K562 (cell line): ENCODE measurements at regions not wholly inside any gene's neighbourhood (a gene's known extent, or its start where the extent isn't known, plus 50 kb on each side); places are given as distances from the start of the nearest gene placed in this dataset.

Source experiments
- ATAC-seq: fragments of 200-7000 bp; cut with Tn5 transposase; 3 replicates; pipeline ENCODE4 v1.9.1; 2020; ENCODE audit warnings: moderate library complexity
- BruUV-seq: library from RNA; stranded (reverse); fragments of 400-500 nt; replicated peaks from 2 replicates; lab custom pipeline; 2021; lab: Mats Ljungman, UMichigan
- CTCF ChIA-PET: fragments of 300-600 bp; formaldehyde crosslinking; extraction: SDS; loops from one replicate; lab custom pipeline; 2021; ENCODE audit warnings: low intra/inter-chr PET ratio; lab: Yijun Ruan, JAX
- POLR2A ChIA-PET: fragments of 300-600, 350-650 bp; sonication (Branson Sonifier 250); formaldehyde crosslinking; extraction: SDS; loops from one replicate; lab custom pipeline; 2021; ENCODE audit warnings: antibody characterized with exemption, inconsistent platforms; lab: Yijun Ruan, JAX
- DNase-seq, 4 experiments: peaks; one replicate each; pipeline versions ENCODE4 v3.0.0 to v3.0.0-alpha.2; 2011 to 2018; ENCODE audit warnings: low spot score in 3 of 4, mixed read lengths in 3 of 4; ENCODE audit errors: extremely low read depth in 1 of 4
- FAIRE-seq: peaks from 2 replicates; lab custom pipeline; 2011; peaks lifted over from hg19 to GRCh38; lab: Jason Lieb, UNC
- H2AFZ ChIP-seq: 2 replicates; pipeline ENCODE4 v1.6.0; 2011; ENCODE audit warnings: low read depth, low read length, control low read depth, inconsistent platforms
- H3K27ac ChIP-seq: fragments of 200-600 bp; 3 replicates; pipeline ENCODE4 v1.8.0; 2011; ENCODE audit warnings: low read depth, mild to moderate bottlenecking, control low read depth, inconsistent platforms, low read length, moderate library complexity, mixed read lengths; ENCODE audit errors: extremely low read depth
- H3K27me3 ChIP-seq, 2 experiments: fragments of 300-600 bp in 1 of 2; 2 replicates in 1 of 2; 3 replicates in 1 of 2; pipeline versions ENCODE4 v1.6.0 to v1.8.0; 2011; ENCODE audit warnings: inconsistent platforms in 2 of 2, low read length in 2 of 2, mild to moderate bottlenecking in 1 of 2, mixed read lengths in 1 of 2, moderate library complexity in 1 of 2; ENCODE audit not compliant: control insufficient read depth in 2 of 2, insufficient read depth in 2 of 2
- H3K36me3 ChIP-seq: fragments of 300-600 bp; 3 replicates; pipeline ENCODE4 v1.8.0; 2011; ENCODE audit warnings: mild to moderate bottlenecking, low read length, inconsistent platforms; ENCODE audit not compliant: control insufficient read depth, insufficient read depth
- H3K4me1 ChIP-seq, 2 experiments: fragments of 200-600 bp in 1 of 2; replicated peaks in 1 of 2; 2 replicates in 1 of 2; 3 replicates in 1 of 2; pipeline versions ENCODE4 v1.5.1 to v1.8.0; 2011; ENCODE audit warnings: inconsistent platforms in 2 of 2, low read length in 2 of 2, mild to moderate bottlenecking in 1 of 2, mixed read lengths in 1 of 2, moderate library complexity in 1 of 2; ENCODE audit not compliant: control insufficient read depth in 2 of 2, insufficient read depth in 2 of 2
- H3K4me2 ChIP-seq: 2 replicates; pipeline ENCODE4 v1.6.1; 2011; ENCODE audit warnings: low read length, control low read depth, inconsistent platforms, mixed read lengths; ENCODE audit not compliant: insufficient read depth
- H3K4me3 ChIP-seq: fragments of 200-600 bp; sonication (generic), shearing (Covaris generic); 2 replicates; pipeline ENCODE4 v1.5.1; 2016; ENCODE audit warnings: control low read depth, inconsistent platforms
- H3K79me2 ChIP-seq: fragments of 200-600 bp; 3 replicates; pipeline ENCODE4 v1.8.0; 2011; ENCODE audit warnings: low read length, inconsistent platforms; ENCODE audit not compliant: control insufficient read depth, insufficient read depth
- H3K9ac ChIP-seq, 2 experiments: 2 replicates each; pipeline versions ENCODE4 v1.6.0 to v1.6.1; 2011; ENCODE audit warnings: low read depth in 2 of 2, low read length in 2 of 2, control low read depth in 1 of 2, inconsistent platforms in 1 of 2, mild to moderate bottlenecking in 1 of 2, mixed read lengths in 1 of 2; ENCODE audit not compliant: insufficient read depth in 1 of 2
- H3K9me1 ChIP-seq: one replicate; pipeline ENCODE4 v1.6.0; 2011; ENCODE audit warnings: inconsistent platforms, mild to moderate bottlenecking, low read length, moderate library complexity; ENCODE audit not compliant: control insufficient read depth, insufficient read depth
- H3K9me3 ChIP-seq: replicated peaks from 2 replicates; pipeline ENCODE4 v1.5.1; 2011; ENCODE audit warnings: low read depth, low read length, inconsistent platforms; ENCODE audit not compliant: control insufficient read depth, insufficient read depth
- H4K20me1 ChIP-seq: replicated peaks from 2 replicates; pipeline ENCODE4 v1.6.1; 2011; ENCODE audit warnings: low read length, inconsistent platforms, mixed read lengths; ENCODE audit not compliant: control insufficient read depth, insufficient read depth
- DLX4 ChIP-seq: fragments of 250-450 bp; sonication (Bioruptor Pico); IDR thresholded peaks from 2 replicates; pipeline ENCODE4 v1.6.1; 2021; ENCODE audit warnings: mild to moderate bottlenecking
- ELF2 ChIP-seq: fragments of 250-450 bp; sonication (Bioruptor Pico); IDR thresholded peaks from 2 replicates; pipeline ENCODE4 v1.5.0; 2021; ENCODE audit warnings: mild to moderate bottlenecking
- HMGXB4 ChIP-seq: sonication (generic); formaldehyde crosslinking; IDR thresholded peaks from 2 replicates; pipeline ENCODE4 v1.8.1; 2023; ENCODE audit warnings: mild to moderate bottlenecking, missing genetic modification reagents
- MYC ChIP-seq, 2 experiments: fragments of 250-450 bp in 1 of 2; sonication (Bioruptor Pico) in 1 of 2; IDR thresholded peaks; 2 replicates each; pipeline versions ENCODE4 v1.5.1 to v1.6.1; 2012 to 2021; ENCODE audit warnings: low read depth in 2 of 2, borderline replicate concordance in 1 of 2, improper control_type of control experiment in 1 of 2, low read length in 1 of 2, mild to moderate bottlenecking in 1 of 2, moderate library complexity in 1 of 2
- RAD21 ChIP-seq, 2 experiments: fragments of 250-450 bp in 1 of 2; fragments of 450-650 bp in 1 of 2; sonication (Bioruptor Pico) in 1 of 2; formaldehyde crosslinking in 1 of 2; IDR thresholded peaks in 1 of 2; conservative IDR thresholded peaks in 1 of 2; 2 replicates each; pipeline versions ENCODE4 v1.4.0 to v1.8.0; 2020 to 2022; ENCODE audit warnings: mild to moderate bottlenecking in 2 of 2, moderate library complexity in 1 of 2
- RB1 ChIP-seq: fragments of 450-650 bp; IDR thresholded peaks from 2 replicates; pipeline ENCODE4 v1.6.1; 2017; ENCODE audit warnings: low read depth, mild to moderate bottlenecking
- REST ChIP-seq, 2 experiments: fragments of 450-650 bp; formaldehyde crosslinking in 1 of 2; IDR thresholded peaks; 2 replicates each; pipeline versions ENCODE4 v1.4.0 to v1.6.1; 2014 to 2020; ENCODE audit warnings: mild to moderate bottlenecking in 2 of 2, borderline replicate concordance in 1 of 2, low read depth in 1 of 2
- RNF219 ChIP-seq: fragments of 250-450 bp; sonication (Bioruptor Pico); IDR thresholded peaks from 2 replicates; pipeline ENCODE4 v1.5.0; 2022; ENCODE audit warnings: mild to moderate bottlenecking
- WGBS: fragments of 100-300 bp; shearing (Covaris generic); methylation state at CpG from one replicate; pipeline ENCODE4 v1.1.6; 2016; ENCODE audit warnings: low coverage, mixed read lengths; ENCODE audit not compliant: insufficient coverage; ENCODE audit errors: missing lambda C conversion rate; 5-methylcytosine and 5-hydroxymethylcytosine counted together
- in situ Hi-C: fragments of 300-500 bp; cut with MboI; formaldehyde crosslinking; loops from 4 replicates; pipeline ENCODE4 v1.15.0; 2018; ENCODE audit warnings: inconsistent platforms, mixed read lengths
- intact Hi-C: fragments of 100-400 bp; cut with micrococcal nuclease; formaldehyde crosslinking; loops from 2 replicates; pipeline ENCODE4 v1.14.2; 2022

- ChIA-PET POLR2A (no interaction called here), CTCF (no interaction called here)
- Histone ChIP-seq H3K36me3 (no peaks in the 10 kb centered on the region), H3K79me2 (no peaks in the 10 kb centered on the region), H2AFZ (no peak overlapping the region), H3K4me3 (no peak overlapping the region), H3K27ac (no peak overlapping the region), H3K9me1 (no peaks in the 10 kb centered on the region), H3K4me1 (no peaks in the 10 kb centered on the region), H3K9me3 (peaks cover 2% of the 10 kb centered on the region; the same call in 1 of the 2 replicates), H3K9ac (no peak overlapping the region), H3K4me2 (no peak overlapping the region), H4K20me1 (no peaks in the 10 kb centered on the region), H3K27me3 (no peaks in the 10 kb centered on the region)
- no TSS peak for BruUV-seq
- intact Hi-C loops (no loop called here), in situ Hi-C loops (no loop called here)
- ATAC-seq (no peak), FAIRE-seq (no peak), DNase-seq (no peak)
- WGBS: 0% methylated on average over 2 of the region's 2 CpGs
- TF ChIP-seq RB1: no peak
- no peak for TF ChIP-seq MYC (IDR thresholded peaks at IDR 0.05; ENCODE audit: low read depth, low read length)
- TF ChIP-seq MYC (CRISPR knock-in tag; IDR thresholded peaks at IDR 0.05; ENCODE audit: borderline replicate concordance, low read depth): no peak
- TF ChIP-seq REST (IDR thresholded peaks at IDR 0.05; ENCODE audit: borderline replicate concordance): no peak
- TF ChIP-seq REST (CRISPR knock-in tag; IDR thresholded peaks at IDR 0.05; ENCODE audit: low read depth): no peak
- no peak for TF ChIP-seq HMGXB4
- TF ChIP-seq RNF219 (CRISPR knock-in tag): no peak
- no peak for TF ChIP-seq RAD21 (CRISPR knock-in tag; conservative IDR thresholded peaks at IDR 0.05 in 1 of 2, IDR thresholded peaks at IDR 0.05 in 1 of 2)
- TF ChIP-seq ELF2: no peak
- no peak for TF ChIP-seq DLX4
Measured at GRCh38 chr12:126228936-126229335, 1163.7 kb downstream of the AACS start.
